DLD1 (cell line): ENCODE measurements at regions not wholly inside any gene's neighbourhood (a gene's known extent, or its start where the extent isn't known, plus 50 kb on each side); places are given as distances from the start of the nearest gene placed in this dataset.

Experiments used
- in situ Hi-C: cut with HindIII; loops from 2 replicates; pipeline ENCODE4 v1.10.0; 2017; ENCODE audit warnings: low sequenced_read_pairs

GRCh38 chr18:47682876-47683275 is 247.6 kb downstream of the SMAD2 start:
- in situ Hi-C loops = no loop called here

- in situ Hi-C loops = no loop called here
These were observed 250.0 kb downstream of the SMAD2 start for GRCh38 chr18:47680488-47680887.

DNA sequence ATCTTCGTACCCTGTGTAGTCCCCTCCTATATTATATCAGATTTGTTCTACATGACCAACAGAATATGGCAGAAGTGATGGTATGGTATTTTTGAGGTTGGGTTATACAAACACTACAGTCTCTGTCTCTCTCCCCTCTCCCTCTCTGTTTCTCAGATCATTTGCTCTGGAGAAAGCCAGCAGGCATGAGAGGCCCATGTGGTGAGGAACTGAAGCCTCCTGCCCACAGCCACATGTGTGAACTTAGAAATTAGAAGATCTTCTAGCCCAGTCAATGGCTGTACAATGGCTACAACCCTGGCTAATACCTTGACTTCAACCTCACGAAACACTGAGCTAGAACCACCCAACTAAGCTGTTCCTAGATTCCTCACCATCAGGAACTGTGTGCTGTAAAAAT is 250.6 kb downstream of the SMAD2 start:
- in situ Hi-C loops = no loop called here

DNA sequence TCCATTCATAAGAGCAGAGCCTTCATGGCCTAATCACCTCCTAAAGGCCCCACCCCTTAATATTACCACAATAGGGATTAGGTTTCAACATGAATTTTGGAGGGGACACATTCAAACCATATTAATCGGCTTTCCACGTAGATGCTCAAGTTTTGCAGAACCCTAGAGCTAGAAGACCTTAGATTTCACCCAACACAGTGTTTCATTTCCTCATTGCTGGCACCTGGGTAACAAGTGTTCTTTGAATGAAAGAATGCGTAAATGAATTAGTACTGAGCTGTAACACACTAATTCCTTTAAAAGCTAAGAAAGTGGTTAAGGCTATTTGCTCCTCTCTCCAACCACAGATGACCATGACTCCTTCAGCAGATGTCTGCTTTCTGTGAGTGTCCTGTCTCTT is 252.5 kb downstream of the SMAD2 start:
- in situ Hi-C loops = no loop called here

GRCh38 chr18:47669815-47670214 is 260.6 kb downstream of the SMAD2 start:
- in situ Hi-C loops = no loop called here

DNA sequence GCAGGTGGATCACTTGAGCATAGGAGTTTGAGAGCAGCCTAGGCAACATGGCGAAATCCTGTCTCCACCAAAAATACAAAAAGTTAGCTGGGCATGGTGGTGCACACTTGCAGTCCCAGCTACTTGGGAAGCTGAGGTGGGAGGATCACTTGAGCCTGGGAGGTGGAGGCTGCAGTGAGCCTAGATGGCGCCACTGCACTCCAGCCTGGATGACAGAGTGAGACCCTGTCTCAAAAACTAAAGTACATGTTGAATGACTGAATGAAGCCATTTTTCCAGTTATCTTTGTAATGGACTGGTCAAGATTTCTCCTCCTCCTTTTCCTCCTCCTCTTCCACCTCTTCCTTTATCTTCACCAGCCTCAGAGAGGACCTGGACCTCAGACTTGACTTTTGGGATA is 272.0 kb downstream of the SMAD2 start:
- in situ Hi-C loops = no loop called here

- in situ Hi-C loops = no loop called here
These were observed 275.5 kb downstream of the SMAD2 start for GRCh38 chr18:47654988-47655387.

DNA sequence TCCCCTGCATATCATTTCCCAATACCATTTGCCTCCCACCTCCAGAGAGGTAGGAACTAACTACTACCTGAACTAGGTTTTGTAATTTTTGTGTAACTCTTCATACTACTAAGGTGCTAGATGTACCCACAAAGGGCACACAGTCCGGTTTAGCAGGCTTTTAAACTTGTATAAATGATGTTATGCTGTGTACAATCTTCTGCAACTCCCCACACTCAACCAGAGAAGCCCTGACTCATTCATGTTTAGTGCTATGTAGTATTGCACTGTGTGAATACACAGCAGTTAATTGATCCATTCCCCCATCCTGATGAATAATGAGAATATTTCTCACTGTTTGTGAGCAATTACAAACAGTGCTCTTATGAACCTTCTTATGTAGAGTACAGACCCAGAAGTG is 285.6 kb downstream of the SMAD2 start:
- in situ Hi-C loops = no loop called here

DNA sequence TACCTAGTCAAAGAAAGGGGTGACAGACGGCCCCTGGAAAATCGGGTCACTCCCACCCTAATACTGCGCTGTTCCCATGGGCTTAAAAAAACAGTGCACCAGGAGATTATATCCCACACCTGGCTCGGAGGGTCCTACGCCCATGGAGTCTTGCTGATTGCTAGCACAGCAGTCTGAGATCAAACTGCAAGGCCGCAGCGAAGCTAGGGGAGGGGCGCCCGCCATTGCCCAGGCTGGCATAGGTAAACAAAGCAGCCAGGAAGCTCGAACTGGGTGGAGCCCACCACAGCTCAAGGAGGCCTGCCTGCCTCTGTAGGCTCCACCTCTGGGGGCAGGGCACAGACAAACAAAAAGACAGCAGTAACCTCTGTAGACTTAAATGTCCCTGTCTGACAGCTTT is 292.9 kb downstream of the SMAD2 start:
- in situ Hi-C loops = loop anchor here (5.0 kb wide), 1 partner anchor 40 kb away; no protein-coding TSS in a partner anchor

GRCh38 chr18:47635416-47635815 is 295.0 kb downstream of the SMAD2 start:
- in situ Hi-C loops = loop anchor here (5.0 kb wide), 1 partner anchor 38 kb away; no protein-coding TSS in a partner anchor

DNA sequence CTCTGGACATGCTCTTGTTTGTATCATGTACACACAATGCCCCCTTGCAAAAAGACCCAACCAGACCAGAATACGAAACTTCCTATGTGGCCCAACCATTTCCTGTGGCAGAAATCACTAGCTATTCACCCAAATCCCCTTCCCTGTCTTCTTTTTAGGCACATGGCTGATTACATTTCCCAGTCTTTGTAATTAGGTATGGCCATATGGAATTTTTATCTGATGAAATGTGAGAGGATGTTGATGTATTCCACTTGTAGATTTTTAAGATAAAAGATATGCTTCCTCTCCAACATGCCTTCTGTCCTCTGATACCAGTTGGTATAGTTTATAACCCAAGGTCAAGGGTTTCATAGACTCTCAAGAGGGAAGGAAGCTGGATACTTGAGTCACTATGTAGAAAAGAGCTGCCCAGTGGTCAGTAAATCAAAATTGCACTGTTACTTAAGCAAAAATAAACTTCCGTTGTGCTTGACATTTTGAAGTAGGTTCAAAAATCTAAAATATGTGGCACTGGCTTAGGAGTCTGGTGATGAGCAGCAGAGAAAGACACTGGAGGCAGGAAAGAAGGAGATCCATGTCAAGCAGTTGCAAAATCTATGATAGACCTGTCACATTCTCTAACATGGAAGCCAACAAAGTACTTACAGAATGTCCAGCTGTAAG is 297.4 kb downstream of the SMAD2 start:
- in situ Hi-C loops = no loop called here

GRCh38 chr18:47628893-47629292 is 301.6 kb downstream of the SMAD2 start:
- in situ Hi-C loops = no loop called here

- in situ Hi-C loops = no loop called here
These were observed 302.1 kb downstream of the SMAD2 start for GRCh38 chr18:47628240-47628781.

DNA sequence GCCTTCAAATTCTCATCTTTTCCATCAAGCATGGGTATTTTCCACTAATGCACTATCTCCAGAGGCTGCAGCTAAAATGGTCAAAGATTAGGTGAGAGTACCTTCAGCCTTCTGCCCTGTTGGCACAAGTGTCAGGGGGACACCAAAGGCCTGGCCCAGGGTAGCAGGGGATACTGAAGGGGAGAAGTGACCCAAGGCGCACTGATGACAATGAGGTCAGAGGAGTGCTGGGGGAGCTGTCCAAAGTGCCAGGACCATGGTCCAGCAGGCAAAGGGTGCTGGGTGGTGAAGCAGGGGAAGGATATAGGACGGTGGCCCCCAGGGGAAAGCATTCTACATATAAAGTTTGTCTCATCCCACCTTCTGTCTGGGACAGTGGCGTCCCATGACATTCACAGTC is 303.4 kb downstream of the SMAD2 start:
- in situ Hi-C loops = no loop called here

- in situ Hi-C loops = no loop called here
These were observed 310.5 kb downstream of the SMAD2 start for GRCh38 chr18:47619771-47620448.

GRCh38 chr18:47618758-47619157 is 311.7 kb downstream of the SMAD2 start:
- in situ Hi-C loops = no loop called here

- in situ Hi-C loops = no loop called here
These were observed 315.4 kb downstream of the SMAD2 start for GRCh38 chr18:47615043-47615442.

GRCh38 chr18:47613929-47614328 is 316.5 kb downstream of the SMAD2 start:
- in situ Hi-C loops = no loop called here

- in situ Hi-C loops = no loop called here
These were observed 318.8 kb downstream of the SMAD2 start for GRCh38 chr18:47611649-47612048.

DNA sequence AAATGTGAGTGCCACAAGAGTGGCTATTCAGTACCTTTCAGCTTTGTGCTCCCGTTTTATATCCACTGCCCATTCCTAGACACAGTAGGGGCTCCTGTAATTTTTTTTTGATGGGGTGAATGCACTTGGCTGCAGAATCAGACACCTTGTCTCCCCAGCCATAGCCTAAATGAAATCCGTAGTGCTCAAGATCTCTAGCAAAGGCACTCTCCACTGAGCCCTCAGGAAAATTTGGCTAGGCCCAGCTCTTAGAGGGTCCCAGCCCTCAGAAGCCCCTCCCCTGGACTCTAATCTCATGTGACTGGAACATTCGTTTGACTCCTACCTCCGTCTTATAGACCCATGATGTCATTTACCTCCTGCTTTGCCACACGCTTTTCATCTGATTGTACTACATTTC is 323.9 kb downstream of the SMAD2 start:
- in situ Hi-C loops = no loop called here

- in situ Hi-C loops = no loop called here
These were observed 325.4 kb downstream of the SMAD2 start for GRCh38 chr18:47605093-47605492.

- in situ Hi-C loops = no loop called here
These were observed 326.4 kb downstream of the SMAD2 start for GRCh38 chr18:47604021-47604420.
